ENCODE measurements at regions not wholly inside any gene's neighbourhood (a gene's known extent, or its start where the extent isn't known, plus 50 kb on each side); places are given as distances from the start of the nearest gene placed in this dataset.

GRCh38 chr20:47934761-47935160 lies 149.5 kb upstream of the SULF2 start:
- no peaks in the 10 kb centered on the region for H3K79me2 ChIP-seq (ENCODE audit: control insufficient read depth, low read length)
- H3K27me3 ChIP-seq (ENCODE audit: control insufficient read depth, low read length), result peaks cover 39% of the 10 kb centered on the region
- H3K36me3 ChIP-seq (ENCODE audit: control insufficient read depth, low read length), result no peaks in the 10 kb centered on the region
- no peak overlapping the region for H3K4me3 ChIP-seq (ENCODE audit: low read length)
- H3K27ac ChIP-seq (ENCODE audit: low read depth, low read length), result no peak overlapping the region
- no peak overlapping the region for H3K4me2 ChIP-seq (ENCODE audit: low read length)
- H3K9me3 ChIP-seq (ENCODE audit: control insufficient read depth, insufficient read depth, low read length), result no peaks in the 10 kb centered on the region
- TF ChIP-seq CTCF (IDR thresholded peaks at IDR 0.05; ENCODE audit: low read depth, low read length, poor library complexity, severe bottlenecking) (no peak), EZH2phosphoT487 (IDR thresholded peaks at IDR 0.05; ENCODE audit: borderline replicate concordance, low read length) (no peak)
- no peaks in the 10 kb centered on the region for H3F3A ChIP-seq (ENCODE audit: control insufficient read depth, insufficient read depth)
- H4K20me1 ChIP-seq (ENCODE audit: control insufficient read depth, insufficient read depth, low read depth, low read length), result no peaks in the 10 kb centered on the region
- no peaks in the 10 kb centered on the region for H3K4me1 ChIP-seq (ENCODE audit: control insufficient read depth, low read length)
- no peaks in the 10 kb centered on the region for H3K9me2 ChIP-seq (replicated peaks; ENCODE audit: control insufficient read depth, low read length)

GRCh38 chr20:47931443-47931842 lies 146.2 kb upstream of the SULF2 start:
- H3K9me3 ChIP-seq (ENCODE audit: control insufficient read depth, insufficient read depth, low read length), result 0 out of 2 replicates have a peak, but pooled peaks cover 6% of the 10 kb centered on the region
- no peaks in the 10 kb centered on the region for H3K9me2 ChIP-seq (replicated peaks; ENCODE audit: control insufficient read depth, low read length)
- no peak overlapping the region for H3K4me3 ChIP-seq (ENCODE audit: low read length)
- no peak overlapping the region for H3K27ac ChIP-seq (ENCODE audit: low read depth, low read length)
- peaks cover 18% of the 10 kb centered on the region; the same call in 1 of the 2 replicates for H3K27me3 ChIP-seq (ENCODE audit: control insufficient read depth, low read length)
- no peaks in the 10 kb centered on the region for H3K36me3 ChIP-seq (ENCODE audit: control insufficient read depth, low read length)
- no peak for TF ChIP-seq EZH2phosphoT487 (IDR thresholded peaks at IDR 0.05; ENCODE audit: borderline replicate concordance, low read length)
- TF ChIP-seq CTCF (IDR thresholded peaks at IDR 0.05; ENCODE audit: low read depth, low read length, poor library complexity, severe bottlenecking), result no peak
- H3F3A ChIP-seq (ENCODE audit: control insufficient read depth, insufficient read depth), result no peaks in the 10 kb centered on the region
- H3K79me2 ChIP-seq (ENCODE audit: control insufficient read depth, low read length), result no peaks in the 10 kb centered on the region
- H3K4me1 ChIP-seq (ENCODE audit: control insufficient read depth, low read length), result no peaks in the 10 kb centered on the region
- H3K4me2 ChIP-seq (ENCODE audit: low read length), result no peak overlapping the region
- no peaks in the 10 kb centered on the region for H4K20me1 ChIP-seq (ENCODE audit: control insufficient read depth, insufficient read depth, low read depth, low read length)

- Histone ChIP-seq H3K4me2 (ENCODE audit: low read length) (no peak overlapping the region), H3K4me1 (ENCODE audit: control insufficient read depth, low read length) (no peaks in the 10 kb centered on the region), H3K79me2 (ENCODE audit: control insufficient read depth, low read length) (no peaks in the 10 kb centered on the region), H3F3A (ENCODE audit: control insufficient read depth, insufficient read depth) (no peaks in the 10 kb centered on the region), H3K9me2 (replicated peaks; ENCODE audit: control insufficient read depth, low read length) (no peaks in the 10 kb centered on the region), H3K27me3 (ENCODE audit: control insufficient read depth, low read length) (peaks cover 18% of the 10 kb centered on the region; the same call in 1 of the 2 replicates), H3K36me3 (ENCODE audit: control insufficient read depth, low read length) (no peaks in the 10 kb centered on the region), H4K20me1 (ENCODE audit: control insufficient read depth, insufficient read depth, low read depth, low read length) (no peaks in the 10 kb centered on the region), H3K9me3 (ENCODE audit: control insufficient read depth, insufficient read depth, low read length) (0 out of 2 replicates have a peak, but pooled peaks cover 6% of the 10 kb centered on the region), H3K4me3 (ENCODE audit: low read length) (no peak overlapping the region), H3K27ac (ENCODE audit: low read depth, low read length) (no peak overlapping the region)
- TF ChIP-seq CTCF (IDR thresholded peaks at IDR 0.05; ENCODE audit: low read depth, low read length, poor library complexity, severe bottlenecking), result no peak
- TF ChIP-seq EZH2phosphoT487 (IDR thresholded peaks at IDR 0.05; ENCODE audit: borderline replicate concordance, low read length), result no peak
Measured at GRCh38 chr20:47931002-47931401, 145.7 kb upstream of the SULF2 start.
